GM19238 (cell line): ENCODE measurements at regions not wholly inside any gene's neighbourhood (a gene's known extent, or its start where the extent isn't known, plus 50 kb on each side); places are given as distances from the start of the nearest gene placed in this dataset.

Experiments
- DNase-seq: peaks from one replicate; pipeline ENCODE4 v3.0.0; 2011; ENCODE audit warnings: low spot score; ENCODE audit not compliant: insufficient read length

- DNase-seq = no peak
Measured at GRCh38 chr5:171579976-171580411, 160.5 kb downstream of the FGF18 start.

GRCh38 chr5:171580502-171581265, 161.2 kb downstream of the FGF18 start:
- no peak for DNase-seq

- no peak for DNase-seq
Measured at GRCh38 chr5:171581781-171582180, 162.3 kb downstream of the FGF18 start.

- no peak for DNase-seq
Measured at GRCh38 chr5:171582849-171583248, 163.4 kb downstream of the FGF18 start.

GRCh38 chr5:171585981-171586380, 166.5 kb downstream of the FGF18 start:
- no peak for DNase-seq

- DNase-seq = no peak
Measured at GRCh38 chr5:171586436-171586835, 167.0 kb downstream of the FGF18 start.

GRCh38 chr5:171588046-171588445, 168.6 kb downstream of the FGF18 start:
- no peak for DNase-seq

GRCh38 chr5:171588790-171589189, 169.3 kb downstream of the FGF18 start:
- no peak for DNase-seq

- no peak for DNase-seq
Measured at GRCh38 chr5:171589461-171589860, 170.0 kb downstream of the FGF18 start.

- no peak for DNase-seq
Measured at GRCh38 chr5:171592076-171592475, 172.6 kb downstream of the FGF18 start.

DNA sequence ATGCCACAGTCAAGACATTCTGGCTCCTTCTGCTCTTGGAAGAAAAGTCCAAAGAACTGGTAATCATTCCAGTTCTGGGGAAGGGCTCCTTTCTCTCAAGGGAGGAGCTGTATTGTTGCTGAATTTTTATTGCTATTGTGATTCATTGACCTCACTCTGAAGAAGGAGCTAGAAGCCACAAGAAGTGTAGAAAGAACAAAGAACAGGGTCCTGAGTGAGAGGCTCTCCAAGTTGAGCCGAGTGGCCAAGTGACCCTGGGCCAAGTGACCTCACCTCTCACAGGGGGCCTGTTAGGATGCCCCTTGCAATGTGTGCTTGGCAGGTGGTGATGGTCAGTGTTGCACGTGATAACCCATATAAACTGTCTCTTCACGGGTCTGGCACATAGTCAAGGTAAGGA, 173.3 kb downstream of the FGF18 start:
- DNase-seq = no peak

DNA sequence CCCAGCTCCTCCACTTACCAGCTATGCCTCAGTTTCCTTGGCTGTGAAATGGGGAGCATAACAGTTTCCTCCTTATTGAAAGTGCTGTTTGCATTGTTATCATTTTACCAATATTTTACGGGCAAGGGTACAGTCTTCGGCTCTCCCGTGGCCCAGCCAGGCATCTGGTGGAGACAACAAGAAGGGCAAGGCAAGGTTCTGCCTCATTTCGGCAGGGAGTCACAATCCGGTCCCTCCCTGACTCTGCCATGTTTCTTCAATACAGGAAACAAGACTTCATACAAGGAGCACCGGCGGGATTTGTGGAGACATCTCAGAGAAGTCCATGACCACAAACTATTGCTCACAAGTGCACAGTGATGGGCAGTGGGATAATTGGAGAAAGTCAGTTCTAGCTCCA, 174.0 kb downstream of the FGF18 start:
- DNase-seq = no peak

GRCh38 chr5:171593976-171594375, 174.5 kb downstream of the FGF18 start:
- DNase-seq = no peak

DNA sequence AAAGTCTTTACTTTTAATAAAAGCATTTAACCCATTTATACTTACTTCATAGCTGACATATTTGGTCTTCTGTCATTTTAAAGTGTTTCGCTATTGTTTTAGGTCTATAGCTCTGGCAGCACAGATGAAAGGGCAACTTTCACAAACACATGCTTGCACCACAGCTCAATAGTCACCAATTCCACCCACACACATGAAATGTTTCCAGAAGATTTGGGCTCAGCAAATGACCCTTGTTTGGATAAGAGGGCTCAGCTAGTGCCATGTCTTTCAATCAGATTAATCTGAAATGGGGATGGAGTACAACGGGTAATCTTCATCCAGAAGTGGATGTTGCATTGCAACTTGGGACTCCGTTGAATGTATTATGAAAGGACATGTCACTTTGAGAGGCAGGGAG, 176.0 kb downstream of the FGF18 start:
- no peak for DNase-seq

DNA sequence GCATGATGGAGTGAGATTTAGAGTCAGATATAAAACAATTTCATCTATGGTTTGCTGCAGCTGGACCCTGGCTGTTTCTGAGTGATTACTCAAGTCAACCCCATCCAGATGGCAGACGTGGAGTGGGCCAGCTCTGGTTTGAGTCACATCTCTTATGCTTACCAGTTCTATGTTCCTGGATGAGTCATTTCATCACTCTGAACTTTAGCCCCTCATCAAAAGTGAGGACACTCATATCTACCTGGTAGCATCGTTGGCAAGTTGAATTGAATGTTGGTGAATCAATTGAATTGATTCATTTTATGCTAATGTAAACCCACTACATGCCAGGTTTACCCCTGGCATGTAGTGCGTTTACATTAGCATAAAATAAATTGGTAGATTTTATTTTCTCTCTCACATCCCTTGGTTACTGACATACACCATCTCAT, 176.4 kb downstream of the FGF18 start:
- no peak for DNase-seq

GRCh38 chr5:171596391-171596878, 177.0 kb downstream of the FGF18 start:
- no peak for DNase-seq

GRCh38 chr5:171597946-171598640, 178.6 kb downstream of the FGF18 start:
- DNase-seq = no peak

GRCh38 chr5:171598641-171599152, 179.2 kb downstream of the FGF18 start:
- DNase-seq = no peak

DNA sequence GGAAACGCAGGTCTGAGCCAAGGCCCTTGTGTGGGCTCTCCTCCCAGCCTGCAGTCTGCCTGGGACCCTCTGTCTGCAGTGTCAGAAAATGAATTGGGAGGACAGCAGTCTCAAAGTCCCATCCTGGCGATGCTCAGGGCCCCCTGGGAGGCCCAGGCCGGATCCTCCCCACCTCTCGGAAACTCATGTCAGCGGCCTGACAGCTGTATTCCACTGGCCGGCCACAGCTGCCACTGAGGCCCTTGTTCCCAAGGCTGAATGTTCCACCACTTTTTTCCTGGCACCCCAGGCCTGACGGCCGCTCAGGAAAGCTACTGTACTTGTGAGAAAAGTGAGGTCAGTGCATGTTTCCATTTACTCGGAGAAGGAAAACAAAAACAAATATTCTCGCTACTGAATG, 180.0 kb downstream of the FGF18 start:
- no peak for DNase-seq

- no peak for DNase-seq
Measured at GRCh38 chr5:171599957-171600612, 180.6 kb downstream of the FGF18 start.

DNA sequence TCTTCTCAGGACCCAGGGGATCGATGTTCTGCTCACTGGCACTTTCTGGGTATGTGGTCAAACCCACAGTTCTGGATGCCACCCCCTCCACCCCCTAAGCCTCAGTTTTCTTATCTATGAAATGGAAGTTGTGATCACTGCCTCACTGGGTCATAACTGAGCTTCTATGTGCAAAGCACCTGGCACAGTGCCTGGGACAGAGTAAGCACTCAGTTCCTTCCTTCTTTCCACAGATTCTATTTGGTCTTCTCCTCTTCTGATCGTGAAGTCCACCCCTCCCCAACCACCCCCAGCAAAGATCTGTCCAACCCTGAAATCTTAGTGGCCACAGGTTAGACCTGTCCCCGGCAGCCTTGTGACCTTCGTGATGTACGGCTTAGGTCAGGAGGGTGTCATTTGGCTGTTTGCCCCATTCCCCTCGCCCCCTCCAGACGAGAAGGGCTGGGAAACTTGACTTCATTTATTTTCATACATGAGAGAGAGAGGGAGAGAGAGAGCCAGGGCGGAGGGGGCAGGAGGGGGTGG, 181.4 kb downstream of the FGF18 start:
- DNase-seq = no peak
